GM12892 (cell line): ENCODE measurements at regions not wholly inside any gene's neighbourhood (a gene's known extent, or its start where the extent isn't known, plus 50 kb on each side); places are given as distances from the start of the nearest gene placed in this dataset.

ENCODE experiments used
- POLR2A ChIP-seq: IDR thresholded peaks from 2 replicates; pipeline ENCODE4 v1.6.1; 2011; ENCODE audit warnings: low read depth, low read length, control low read depth
- POLR2AphosphoS5 ChIP-seq: IDR thresholded peaks from 2 replicates; pipeline ENCODE4 v1.6.1; 2011; ENCODE audit warnings: low read depth, low read length, control low read depth

DNA sequence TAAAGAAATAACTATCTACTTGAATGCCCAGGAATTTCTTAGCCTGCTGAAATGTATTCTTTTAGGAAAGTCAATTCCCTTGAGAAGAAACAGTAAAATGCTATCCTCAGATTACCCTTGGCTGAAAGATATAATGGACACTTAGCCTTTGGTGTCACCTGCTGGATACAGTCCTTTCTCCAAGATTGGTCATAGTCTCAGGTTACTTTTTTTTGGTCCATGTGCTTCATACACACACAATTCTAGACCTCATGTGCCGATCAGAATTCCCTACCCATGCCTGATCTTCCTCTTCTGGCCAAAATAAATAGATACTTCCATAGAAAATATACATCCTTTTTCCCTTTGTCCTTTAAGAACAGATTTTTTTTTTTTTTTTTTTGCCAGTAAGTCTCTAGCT is 218.9 kb upstream of the PHYHIPL start:
- no peak for TF ChIP-seq POLR2A
- TF ChIP-seq POLR2AphosphoS5, result no peak
